Neural cell (in vitro differentiated cells): ENCODE measurements at regions not wholly inside any gene's neighbourhood (a gene's known extent, or its start where the extent isn't known, plus 50 kb on each side); places are given as distances from the start of the nearest gene placed in this dataset.

ENCODE experiments used
- H2AFZ ChIP-seq: fragments of 200-600, 300-800 bp; sonication (generic), shearing (Covaris generic); 2 replicates; pipeline ENCODE4 v1.6.0; 2014; ENCODE audit warnings: low read depth, mild to moderate bottlenecking, antibody characterized with exemption, low read length, moderate library complexity
- H3F3A ChIP-seq: fragments of 200-600 bp; shearing (Covaris generic); 2 replicates; pipeline ENCODE4 v1.6.1; 2016; ENCODE audit warnings: mild to moderate bottlenecking, moderate library complexity, mixed read lengths, antibody characterized with exemption, low read length; ENCODE audit not compliant: insufficient read depth, poor library complexity, severe bottlenecking
- H3K27ac ChIP-seq: fragments of 200-600, 300-800 bp; sonication (generic), shearing (Covaris generic); 2 replicates; pipeline ENCODE4 v1.5.1; 2014; ENCODE audit warnings: mild to moderate bottlenecking, low read length, moderate library complexity
- H3K27me3 ChIP-seq: fragments of 300-800, 200-600 bp; sonication (generic), shearing (Covaris generic); 2 replicates; pipeline ENCODE4 v1.6.0; 2014; ENCODE audit warnings: mild to moderate bottlenecking, low read depth, low read length, moderate library complexity; ENCODE audit not compliant: insufficient read depth
- H3K36me3 ChIP-seq: fragments of 300-800, 200-600 bp; sonication (generic), shearing (Covaris generic); 2 replicates; pipeline ENCODE4 v1.5.1; 2014; ENCODE audit warnings: mild to moderate bottlenecking, antibody characterized with exemption, low read length, moderate library complexity; ENCODE audit not compliant: insufficient read depth
- H3K4me2 ChIP-seq: fragments of 300-800, 200-600 bp; sonication (generic), shearing (Covaris generic); 2 replicates; pipeline ENCODE4 v1.6.0; 2014; ENCODE audit warnings: mild to moderate bottlenecking, low read length
- H3K4me3 ChIP-seq: fragments of 300-800, 200-600 bp; sonication (generic), shearing (Covaris generic); 2 replicates; pipeline ENCODE4 v1.5.1; 2014; ENCODE audit warnings: mild to moderate bottlenecking, low read length, moderate library complexity
- H3K79me2 ChIP-seq: fragments of 200-600 bp; shearing (Covaris generic); replicated peaks from 2 replicates; pipeline ENCODE4 v1.6.0; 2014; ENCODE audit warnings: mild to moderate bottlenecking, low read length, moderate library complexity; ENCODE audit not compliant: insufficient read depth
- H3K9ac ChIP-seq: fragments of 300-800, 200-600 bp; sonication (generic), shearing (Covaris generic); 2 replicates; pipeline ENCODE4 v1.6.1; 2016; ENCODE audit warnings: mild to moderate bottlenecking, low read length, mixed read lengths
- H3K9me2 ChIP-seq: fragments of 200-600 bp; shearing (Covaris generic); 2 replicates; pipeline ENCODE4 v1.6.1; 2016; ENCODE audit warnings: mild to moderate bottlenecking, low read length, mixed read lengths; ENCODE audit not compliant: insufficient read depth
- H3K9me3 ChIP-seq: fragments of 200-600, 300-800 bp; sonication (generic), shearing (Covaris generic); 2 replicates; pipeline ENCODE4 v1.6.1; 2016; ENCODE audit warnings: mild to moderate bottlenecking, mixed run types, low read length, moderate library complexity, mixed read lengths
- H4K20me1 ChIP-seq: fragments of 200-600 bp; shearing (Covaris generic); 2 replicates; pipeline ENCODE4 v1.6.1; 2016; ENCODE audit warnings: mild to moderate bottlenecking, mixed run types; ENCODE audit not compliant: insufficient read depth
- EP300 ChIP-seq: fragments of 450-650 bp; conservative IDR thresholded peaks from 2 replicates; pipeline ENCODE4 v1.6.1; 2014; ENCODE audit warnings: antibody characterized with exemption, mild to moderate bottlenecking, moderate library complexity; ENCODE audit not compliant: poor library complexity, severe bottlenecking
- EZH2 ChIP-seq: fragments of 200-600, 300-800 bp; shearing (Covaris generic), sonication (generic); IDR thresholded peaks from 2 replicates; pipeline ENCODE4 v1.6.1; 2014; ENCODE audit warnings: antibody characterized with exemption, low read length, borderline replicate concordance, mild to moderate bottlenecking; ENCODE audit not compliant: insufficient read depth, poor library complexity, severe bottlenecking
- MXI1 ChIP-seq: fragments of 450-650 bp; conservative IDR thresholded peaks from 2 replicates; pipeline ENCODE4 v1.6.1; 2014; ENCODE audit warnings: antibody characterized with exemption, mild to moderate bottlenecking; ENCODE audit not compliant: poor library complexity, severe bottlenecking
- POLR2AphosphoS5 ChIP-seq: IDR thresholded peaks from 2 replicates; pipeline ENCODE4 v1.6.1; 2012
- RAD21 ChIP-seq: fragments of 450-650 bp; conservative IDR thresholded peaks from 2 replicates; pipeline ENCODE4 v1.6.1; 2014; ENCODE audit warnings: antibody characterized with exemption, mild to moderate bottlenecking, moderate library complexity
- SMC3 ChIP-seq: fragments of 450-650 bp; conservative IDR thresholded peaks from 2 replicates; pipeline ENCODE4 v1.6.1; 2014; ENCODE audit warnings: antibody characterized with exemption, mild to moderate bottlenecking, moderate library complexity; ENCODE audit not compliant: poor library complexity
- TAF1 ChIP-seq: IDR thresholded peaks from 2 replicates; pipeline ENCODE4 v1.6.1; 2012; ENCODE audit warnings: low read depth
- TF ChIP-seq, protein P1 (sequence below): fragments of 450-650 bp; IDR thresholded peaks from 2 replicates; pipeline ENCODE4 v1.5.1; 2014; ENCODE audit warnings: antibody characterized with exemption, mild to moderate bottlenecking, moderate library complexity; ENCODE audit not compliant: poor library complexity, severe bottlenecking
- TF ChIP-seq, protein P2 (sequence below): IDR thresholded peaks from 2 replicates; pipeline ENCODE4 v1.6.1; 2012; ENCODE audit warnings: borderline replicate concordance

DNA sequence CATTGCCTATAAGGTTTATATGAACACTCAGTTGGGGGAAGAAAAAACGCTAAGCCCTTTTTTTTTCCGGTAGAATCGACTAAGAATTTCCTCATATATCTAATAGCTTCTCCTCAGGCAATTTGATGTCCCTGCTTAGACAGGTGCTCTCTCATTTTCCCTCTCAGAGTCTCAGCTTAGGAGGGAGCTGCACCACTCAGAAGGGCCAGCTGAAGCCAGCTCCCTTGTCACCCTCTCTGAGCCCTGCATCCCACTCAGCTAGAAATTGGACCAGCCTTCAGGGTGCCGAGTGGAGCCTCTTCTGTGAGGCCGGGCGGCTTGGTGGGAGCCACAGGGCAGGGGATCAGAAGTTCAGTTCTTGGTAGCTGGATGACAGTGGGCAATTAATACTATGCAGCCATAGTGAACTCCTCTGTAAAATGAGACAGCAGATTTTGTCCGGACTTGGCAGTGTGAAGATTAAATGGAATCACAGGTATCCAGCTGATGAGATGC, 368.5 kb downstream of the MAFB start:
- H3F3A ChIP-seq: peaks cover 3% of the 10 kb centered on the region
- no peak overlapping the region for H2AFZ ChIP-seq
- no peak overlapping the region for H3K4me2 ChIP-seq
- H3K27me3 ChIP-seq: peaks cover 6% of the 10 kb centered on the region
- H3K27ac ChIP-seq: no peak overlapping the region
- H3K9ac ChIP-seq: no peak overlapping the region
- no peaks in the 10 kb centered on the region for H3K79me2 ChIP-seq
- H3K9me2 ChIP-seq: no peaks in the 10 kb centered on the region
- no peaks in the 10 kb centered on the region for H4K20me1 ChIP-seq
- H3K36me3 ChIP-seq: no peaks in the 10 kb centered on the region
- H3K4me3 ChIP-seq: no peak overlapping the region
- no peaks in the 10 kb centered on the region for H3K9me3 ChIP-seq
- TF ChIP-seq, protein P1, sequence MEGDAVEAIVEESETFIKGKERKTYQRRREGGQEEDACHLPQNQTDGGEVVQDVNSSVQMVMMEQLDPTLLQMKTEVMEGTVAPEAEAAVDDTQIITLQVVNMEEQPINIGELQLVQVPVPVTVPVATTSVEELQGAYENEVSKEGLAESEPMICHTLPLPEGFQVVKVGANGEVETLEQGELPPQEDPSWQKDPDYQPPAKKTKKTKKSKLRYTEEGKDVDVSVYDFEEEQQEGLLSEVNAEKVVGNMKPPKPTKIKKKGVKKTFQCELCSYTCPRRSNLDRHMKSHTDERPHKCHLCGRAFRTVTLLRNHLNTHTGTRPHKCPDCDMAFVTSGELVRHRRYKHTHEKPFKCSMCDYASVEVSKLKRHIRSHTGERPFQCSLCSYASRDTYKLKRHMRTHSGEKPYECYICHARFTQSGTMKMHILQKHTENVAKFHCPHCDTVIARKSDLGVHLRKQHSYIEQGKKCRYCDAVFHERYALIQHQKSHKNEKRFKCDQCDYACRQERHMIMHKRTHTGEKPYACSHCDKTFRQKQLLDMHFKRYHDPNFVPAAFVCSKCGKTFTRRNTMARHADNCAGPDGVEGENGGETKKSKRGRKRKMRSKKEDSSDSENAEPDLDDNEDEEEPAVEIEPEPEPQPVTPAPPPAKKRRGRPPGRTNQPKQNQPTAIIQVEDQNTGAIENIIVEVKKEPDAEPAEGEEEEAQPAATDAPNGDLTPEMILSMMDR: no peak
- TF ChIP-seq, protein P2, sequence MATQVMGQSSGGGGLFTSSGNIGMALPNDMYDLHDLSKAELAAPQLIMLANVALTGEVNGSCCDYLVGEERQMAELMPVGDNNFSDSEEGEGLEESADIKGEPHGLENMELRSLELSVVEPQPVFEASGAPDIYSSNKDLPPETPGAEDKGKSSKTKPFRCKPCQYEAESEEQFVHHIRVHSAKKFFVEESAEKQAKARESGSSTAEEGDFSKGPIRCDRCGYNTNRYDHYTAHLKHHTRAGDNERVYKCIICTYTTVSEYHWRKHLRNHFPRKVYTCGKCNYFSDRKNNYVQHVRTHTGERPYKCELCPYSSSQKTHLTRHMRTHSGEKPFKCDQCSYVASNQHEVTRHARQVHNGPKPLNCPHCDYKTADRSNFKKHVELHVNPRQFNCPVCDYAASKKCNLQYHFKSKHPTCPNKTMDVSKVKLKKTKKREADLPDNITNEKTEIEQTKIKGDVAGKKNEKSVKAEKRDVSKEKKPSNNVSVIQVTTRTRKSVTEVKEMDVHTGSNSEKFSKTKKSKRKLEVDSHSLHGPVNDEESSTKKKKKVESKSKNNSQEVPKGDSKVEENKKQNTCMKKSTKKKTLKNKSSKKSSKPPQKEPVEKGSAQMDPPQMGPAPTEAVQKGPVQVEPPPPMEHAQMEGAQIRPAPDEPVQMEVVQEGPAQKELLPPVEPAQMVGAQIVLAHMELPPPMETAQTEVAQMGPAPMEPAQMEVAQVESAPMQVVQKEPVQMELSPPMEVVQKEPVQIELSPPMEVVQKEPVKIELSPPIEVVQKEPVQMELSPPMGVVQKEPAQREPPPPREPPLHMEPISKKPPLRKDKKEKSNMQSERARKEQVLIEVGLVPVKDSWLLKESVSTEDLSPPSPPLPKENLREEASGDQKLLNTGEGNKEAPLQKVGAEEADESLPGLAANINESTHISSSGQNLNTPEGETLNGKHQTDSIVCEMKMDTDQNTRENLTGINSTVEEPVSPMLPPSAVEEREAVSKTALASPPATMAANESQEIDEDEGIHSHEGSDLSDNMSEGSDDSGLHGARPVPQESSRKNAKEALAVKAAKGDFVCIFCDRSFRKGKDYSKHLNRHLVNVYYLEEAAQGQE: no peak
- TF ChIP-seq RAD21: no peak
- TF ChIP-seq EZH2: no peak
- no peak for TF ChIP-seq TAF1
- TF ChIP-seq SMC3: no peak

DNA sequence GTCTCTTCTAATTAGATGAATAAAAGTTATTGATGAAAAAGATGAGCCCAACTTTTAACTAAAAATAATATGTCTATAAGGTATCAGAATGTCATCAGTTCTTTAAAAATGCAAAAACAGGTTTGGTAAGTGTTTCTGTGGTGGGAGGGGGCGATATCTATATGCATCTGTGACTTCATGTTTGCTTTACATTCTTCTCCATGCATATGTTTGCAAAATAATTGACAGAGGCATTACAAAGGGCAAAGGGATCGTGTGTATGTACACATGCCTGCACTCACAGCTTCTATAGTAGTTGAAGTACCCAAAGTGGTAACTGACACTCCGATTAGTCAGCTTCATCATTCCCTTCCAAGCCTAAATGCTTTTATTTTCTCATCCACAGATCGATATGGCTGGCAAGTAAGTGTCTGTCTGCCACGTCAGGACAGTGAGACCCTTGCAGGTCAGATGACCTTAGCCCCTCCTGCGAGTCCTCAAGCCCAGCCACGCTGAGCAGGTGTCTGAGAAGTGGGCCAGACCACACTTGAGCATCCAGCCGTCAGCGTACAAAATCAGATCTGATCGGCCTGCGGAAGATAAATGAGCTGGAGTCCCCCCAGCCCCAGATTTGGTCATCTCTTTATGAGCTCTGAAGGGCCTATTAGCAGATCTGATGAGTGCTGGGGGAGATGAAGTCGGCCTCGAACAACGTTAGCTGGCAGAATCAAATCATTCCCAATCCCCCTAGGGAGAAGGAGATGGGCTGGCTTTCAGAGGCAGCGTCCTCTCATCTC, 369.1 kb downstream of the MAFB start:
- Histone ChIP-seq H2AFZ (no peak overlapping the region), H3F3A (peaks cover 3% of the 10 kb centered on the region), H3K79me2 (no peaks in the 10 kb centered on the region), H4K20me1 (no peaks in the 10 kb centered on the region), H3K4me2 (no peak overlapping the region), H3K9ac (no peak overlapping the region), H3K36me3 (no peaks in the 10 kb centered on the region), H3K9me2 (no peaks in the 10 kb centered on the region), H3K9me3 (no peaks in the 10 kb centered on the region), H3K27me3 (peaks cover 6% of the 10 kb centered on the region), H3K27ac (peak overlapping the region; percentile 3), H3K4me3 (no peak overlapping the region)
- TF ChIP-seq, protein P1: no peak
- TF ChIP-seq RAD21: no peak
- TF ChIP-seq TAF1: no peak
- no peak for TF ChIP-seq EZH2
- TF ChIP-seq EP300: no peak
- TF ChIP-seq POLR2AphosphoS5: no peak
- TF ChIP-seq, protein P2: no peak
- TF ChIP-seq MXI1: no peak
- no peak for TF ChIP-seq SMC3
